Erythroblast (primary cell): ENCODE measurements at regions not wholly inside any gene's neighbourhood (a gene's known extent, or its start where the extent isn't known, plus 50 kb on each side); places are given as distances from the start of the nearest gene placed in this dataset.

ENCODE experiments used
- GATA1 ChIP-seq: IDR thresholded peaks from 2 replicates; pipeline ENCODE4 v1.6.1; 2011; ENCODE audit warnings: low read depth, mild to moderate bottlenecking, control low read depth, low read length, moderate library complexity
- POLR2A ChIP-seq: IDR thresholded peaks from 2 replicates; pipeline ENCODE4 v1.6.1; 2011; ENCODE audit warnings: mild to moderate bottlenecking, low read length

GRCh38 chr12:107355612-107356011 lies 262.3 kb upstream of the CRY1 start:
- TF ChIP-seq POLR2A, result no peak
- no peak for TF ChIP-seq GATA1
